SK-N-SH (cell line): ENCODE measurements at regions not wholly inside any gene's neighbourhood (a gene's known extent, or its start where the extent isn't known, plus 50 kb on each side); places are given as distances from the start of the nearest gene placed in this dataset.

Source experiments
- CTCF ChIA-PET: fragments of 300-600, 350-600 bp; formaldehyde crosslinking; extraction: SDS; loops from one replicate; lab custom pipeline; 2021; lab: Yijun Ruan, JAX
- POLR2A ChIA-PET: fragments of 350-600 bp; sonication (Branson Sonifier 250); formaldehyde crosslinking; extraction: SDS; loops from one replicate; lab custom pipeline; 2020; ENCODE audit warnings: antibody characterized with exemption, inconsistent platforms; lab: Yijun Ruan, JAX
- DNase-seq: peaks from one replicate; pipeline ENCODE4 v3.0.0; 2012
- H2AFZ ChIP-seq: fragments of 200-600 bp; sonication (generic); 2 replicates; pipeline ENCODE4 v1.8.1; 2016; ENCODE audit warnings: antibody characterized with exemption, mild to moderate bottlenecking, low read depth
- H3F3A ChIP-seq: fragments of 200-600 bp; sonication (generic); replicated peaks from 2 replicates; pipeline ENCODE3; 2016; ENCODE audit warnings: antibody characterized with exemption, mild to moderate bottlenecking; ENCODE audit not compliant: insufficient read depth
- H3K27ac ChIP-seq, 2 experiments: fragments of 200-500 bp in 1 of 2; fragments of 200-600 bp in 1 of 2; sonication (Bioruptor generic) in 1 of 2; sonication (generic), shearing (Covaris generic) in 1 of 2; 2 replicates each; pipeline versions ENCODE4 v1.5.1 to v1.6.1; 2014 to 2016; ENCODE audit warnings: low read depth in 2 of 2, inconsistent platforms in 1 of 2, low read length in 1 of 2, mild to moderate bottlenecking in 1 of 2, mixed read lengths in 1 of 2
- H3K27me3 ChIP-seq: fragments of 200-600 bp; sonication (generic), shearing (Covaris generic); 2 replicates; pipeline ENCODE4 v1.6.1; 2016; ENCODE audit warnings: mixed run types; ENCODE audit not compliant: insufficient read depth
- H3K36me3 ChIP-seq, 2 experiments: fragments of 200-500 bp in 1 of 2; fragments of 200-600 bp in 1 of 2; sonication (Bioruptor generic) in 1 of 2; sonication (generic) in 1 of 2; replicated peaks in 1 of 2; 2 replicates each; pipeline versions ENCODE3 to v1.5.1; 2014 to 2016; ENCODE audit warnings: low read length in 1 of 2, mild to moderate bottlenecking in 1 of 2; ENCODE audit not compliant: insufficient read depth in 2 of 2, control insufficient read depth in 1 of 2
- H3K4me1 ChIP-seq, 2 experiments: fragments of 200-500 bp in 1 of 2; fragments of 200-600 bp in 1 of 2; sonication (Bioruptor generic) in 1 of 2; sonication (generic), shearing (Covaris generic) in 1 of 2; 2 replicates each; pipeline versions ENCODE4 v1.5.1 to v1.6.1; 2014 to 2016; ENCODE audit warnings: low read depth in 1 of 2, low read length in 1 of 2, mixed run types in 1 of 2; ENCODE audit not compliant: insufficient read depth in 2 of 2, control insufficient read depth in 1 of 2
- H3K4me2 ChIP-seq: fragments of 200-600 bp; sonication (generic), shearing (Covaris generic); 2 replicates; pipeline ENCODE4 v1.6.1; 2017; ENCODE audit warnings: mixed run types
- H3K4me3 ChIP-seq, 2 experiments: fragments of 200-500 bp in 1 of 2; fragments of 200-600 bp in 1 of 2; sonication (Bioruptor generic) in 1 of 2; sonication (generic), shearing (Covaris generic) in 1 of 2; 2 replicates each; pipeline versions ENCODE4 v1.5.1 to v1.8.1; 2014 to 2016; ENCODE audit warnings: low read depth in 2 of 2, inconsistent platforms in 1 of 2, low read length in 1 of 2, mild to moderate bottlenecking in 1 of 2, mixed read lengths in 1 of 2, moderate library complexity in 1 of 2
- H3K79me2 ChIP-seq: fragments of 200-600 bp; sonication (generic); 2 replicates; pipeline ENCODE4 v1.8.1; 2017; ENCODE audit warnings: mild to moderate bottlenecking; ENCODE audit not compliant: insufficient read depth
- H3K9ac ChIP-seq: fragments of 200-600 bp; sonication (generic); 2 replicates; pipeline ENCODE4 v1.6.1; 2017; ENCODE audit warnings: mixed run types
- H3K9me2 ChIP-seq: fragments of 200-600 bp; sonication (generic); 2 replicates; pipeline ENCODE4 v1.6.1; 2017; ENCODE audit warnings: mixed run types
- H3K9me3 ChIP-seq: fragments of 200-600 bp; sonication (generic); 2 replicates; pipeline ENCODE4 v1.6.1; 2017; ENCODE audit warnings: mixed run types, mild to moderate bottlenecking, moderate library complexity
- H4K20me1 ChIP-seq: fragments of 200-600 bp; sonication (generic); 2 replicates; pipeline ENCODE4 v1.6.1; 2017; ENCODE audit warnings: mild to moderate bottlenecking, mixed run types; ENCODE audit not compliant: insufficient read depth
- CHD2 ChIP-seq: fragments of 150-350 bp; IDR thresholded peaks from 2 replicates; pipeline ENCODE4 v1.6.1; 2018; ENCODE audit warnings: low read length; ENCODE audit not compliant: partially characterized antibody
- CTCF ChIP-seq: fragments of 200-600 bp; sonication (generic); IDR thresholded peaks from 2 replicates; pipeline ENCODE4 v1.6.1; 2017; ENCODE audit warnings: antibody characterized with exemption, mild to moderate bottlenecking, moderate library complexity
- ELF1 ChIP-seq: IDR thresholded peaks from 2 replicates; pipeline ENCODE4 v1.4.0; 2012
- EP300 ChIP-seq, 2 experiments: IDR thresholded peaks; 2 replicates each; pipeline versions ENCODE4 v1.4.0 to v1.6.1; 2012; ENCODE audit warnings: borderline replicate concordance in 1 of 2, low read depth in 1 of 2, low read length in 1 of 2
- EZH2phosphoT487 ChIP-seq: fragments of 200-600 bp; sonication (generic); IDR thresholded peaks from 2 replicates; pipeline ENCODE4 v1.6.1; 2017; ENCODE audit warnings: low read depth, mixed run types, mild to moderate bottlenecking, antibody characterized with exemption, moderate library complexity, borderline replicate concordance
- FOXJ3 ChIP-seq: sonication (generic); formaldehyde crosslinking; IDR thresholded peaks from 2 replicates; pipeline ENCODE4 v1.5.1; 2020; ENCODE audit warnings: mild to moderate bottlenecking, missing genetic modification reagents
- FOXM1 ChIP-seq: IDR thresholded peaks from 2 replicates; pipeline ENCODE4 v1.4.0; 2012; ENCODE audit warnings: low read depth, mild to moderate bottlenecking
- GABPA ChIP-seq: IDR thresholded peaks from 2 replicates; pipeline ENCODE4 v1.4.0; 2012; ENCODE audit warnings: low read depth, mild to moderate bottlenecking
- IRF3 ChIP-seq: fragments of 150-350 bp; IDR thresholded peaks from 2 replicates; pipeline ENCODE4 v1.6.1; 2016; ENCODE audit warnings: mild to moderate bottlenecking, low read depth, low read length
- JUND ChIP-seq: IDR thresholded peaks from 2 replicates; pipeline ENCODE4 v1.4.0; 2012
- MAX ChIP-seq: IDR thresholded peaks from 2 replicates; pipeline ENCODE4 v1.4.0; 2012; ENCODE audit warnings: low read depth
- MEF2A ChIP-seq: IDR thresholded peaks from 2 replicates; pipeline ENCODE4 v1.4.0; 2012; ENCODE audit warnings: low read depth, borderline replicate concordance
- MXI1 ChIP-seq: IDR thresholded peaks from 2 replicates; pipeline ENCODE4 v1.6.1; 2012; ENCODE audit warnings: mild to moderate bottlenecking, low read depth, low read length, improper control_type of control experiment
- NFIC ChIP-seq: IDR thresholded peaks from 2 replicates; pipeline ENCODE4 v1.4.0; 2012; ENCODE audit warnings: borderline replicate concordance
- RAD21 ChIP-seq: IDR thresholded peaks from 2 replicates; pipeline ENCODE4 v1.6.1; 2012; ENCODE audit warnings: mild to moderate bottlenecking, low read length
- RCOR1 ChIP-seq: fragments of 150-350 bp; IDR thresholded peaks from 2 replicates; pipeline ENCODE4 v1.6.1; 2017; ENCODE audit warnings: antibody characterized with exemption, low read length
- RFX5 ChIP-seq: IDR thresholded peaks from 2 replicates; pipeline ENCODE4 v1.6.1; 2012; ENCODE audit warnings: mild to moderate bottlenecking, improper control_type of control experiment, low read length
- RXRA ChIP-seq: IDR thresholded peaks from 2 replicates; pipeline ENCODE4 v1.4.0; 2012; ENCODE audit warnings: low read depth, mild to moderate bottlenecking, borderline replicate concordance
- SMC3 ChIP-seq: IDR thresholded peaks from 2 replicates; pipeline ENCODE4 v1.6.1; 2012; ENCODE audit warnings: low read depth, low read length, improper control_type of control experiment
- TCF12 ChIP-seq: IDR thresholded peaks from 2 replicates; pipeline ENCODE4 v1.4.0; 2012
- TEAD4 ChIP-seq: IDR thresholded peaks from 2 replicates; pipeline ENCODE4 v1.4.0; 2012; ENCODE audit warnings: mild to moderate bottlenecking, borderline replicate concordance; ENCODE audit not compliant: insufficient read depth
- WGBS: methylation state at CpG from one replicate; pipeline ENCODE4 v1.1.6; 2017; ENCODE audit warnings: low lambda C conversion rate; 5-methylcytosine and 5-hydroxymethylcytosine counted together
- TF ChIP-seq, protein P1 (sequence below): IDR thresholded peaks from 2 replicates; pipeline ENCODE4 v1.4.0; 2012; ENCODE audit warnings: low read depth, borderline replicate concordance

GRCh38 chr6:144341831-144342527 lies 56.8 kb downstream of the UTRN start:
- H2AFZ ChIP-seq, result no peak overlapping the region
- H3K9me3 ChIP-seq, result no peaks in the 10 kb centered on the region
- H3K4me3 ChIP-seq, result no peak overlapping the region
- H3K27ac ChIP-seq, result peak overlapping the region in 1 of 2 experiments; percentile 32; a peak in 1 of 4 replicates
- no peaks in the 10 kb centered on the region for H3K36me3 ChIP-seq
- H3K4me1 ChIP-seq, result peaks cover 0 to 26% of the 10 kb centered on the region in 2 experiments; a peak in 2 of 4 replicates
- H4K20me1 ChIP-seq, result no peaks in the 10 kb centered on the region
- ChIA-PET POLR2A (no interaction called here), CTCF (interaction anchor here (0.9 kb wide), 1 partner anchor 1759 kb away, joined by 3 read pairs; no protein-coding TSS in a partner anchor)
- 10% methylated on average over 5 of the region's 5 CpGs for WGBS
- H3K79me2 ChIP-seq, result peaks cover 14% of the 10 kb centered on the region; the same call in 1 of the 2 replicates
- H3F3A ChIP-seq, result peaks cover 5% of the 10 kb centered on the region
- TF ChIP-seq RFX5 (no peak), GABPA (no peak), EZH2phosphoT487 (no peak), RCOR1 (no peak), SMC3 (no peak), IRF3 (no peak), CHD2 (no peak), NFIC (no peak), RAD21 (no peak), FOXM1 (no peak), MXI1 (no peak), TEAD4 (no peak), TCF12 (no peak)
- TF ChIP-seq, protein P1, sequence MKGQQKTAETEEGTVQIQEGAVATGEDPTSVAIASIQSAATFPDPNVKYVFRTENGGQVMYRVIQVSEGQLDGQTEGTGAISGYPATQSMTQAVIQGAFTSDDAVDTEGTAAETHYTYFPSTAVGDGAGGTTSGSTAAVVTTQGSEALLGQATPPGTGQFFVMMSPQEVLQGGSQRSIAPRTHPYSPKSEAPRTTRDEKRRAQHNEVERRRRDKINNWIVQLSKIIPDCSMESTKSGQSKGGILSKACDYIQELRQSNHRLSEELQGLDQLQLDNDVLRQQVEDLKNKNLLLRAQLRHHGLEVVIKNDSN, result no peak
- DNase-seq, result no peak
- H3K4me2 ChIP-seq, result no peak overlapping the region
- no peaks in the 10 kb centered on the region for H3K9me2 ChIP-seq
- no peak overlapping the region for H3K9ac ChIP-seq
- no peaks in the 10 kb centered on the region for H3K27me3 ChIP-seq

- no peaks in the 10 kb centered on the region for H3K27me3 ChIP-seq
- ChIA-PET POLR2A (no interaction called here), CTCF (no interaction called here)
- H3K27ac ChIP-seq, result peak overlapping the region; percentile 23 to 32; a peak in 2 of 4 replicates
- H3K9ac ChIP-seq, result no peak overlapping the region
- H3K36me3 ChIP-seq, result no peaks in the 10 kb centered on the region
- no peaks in the 10 kb centered on the region for H3K9me2 ChIP-seq
- WGBS, result 26% methylated on average over 10 of the region's 10 CpGs
- no peaks in the 10 kb centered on the region for H4K20me1 ChIP-seq
- no peak overlapping the region for H3K4me3 ChIP-seq
- H3K9me3 ChIP-seq, result no peaks in the 10 kb centered on the region
- H3F3A ChIP-seq, result peaks cover 8% of the 10 kb centered on the region
- no peak for DNase-seq
- H3K4me2 ChIP-seq, result peak overlapping the region; percentile 50
- peaks cover 3 to 32% of the 10 kb centered on the region in 2 experiments; a peak in 3 of 4 replicates for H3K4me1 ChIP-seq
- peaks cover 23% of the 10 kb centered on the region for H3K79me2 ChIP-seq
- peak overlapping the region; percentile 46; the same call in 1 of the 2 replicates for H2AFZ ChIP-seq
- no peak for TF ChIP-seq RXRA
- TF ChIP-seq CTCF, result no peak
- no peak for TF ChIP-seq FOXM1
- TF ChIP-seq CHD2, result no peak
- TF ChIP-seq MEF2A, result no peak
- TF ChIP-seq EZH2phosphoT487, result no peak
- TF ChIP-seq JUND, result no peak
- TF ChIP-seq ELF1, result no peak
- no peak for TF ChIP-seq NFIC
- TF ChIP-seq FOXJ3 (CRISPR knock-in tag), result no peak
- TF ChIP-seq SMC3, result no peak
- TF ChIP-seq TEAD4, result no peak
- no peak for TF ChIP-seq EP300 (IDR thresholded peaks at IDR 0.05; ENCODE audit: borderline replicate concordance in 1 of 2, low read depth in 1 of 2, low read length in 1 of 2)
- no peak for TF ChIP-seq MAX
These were observed 58.7 kb downstream of the UTRN start for GRCh38 chr6:144343701-144344428.
